Caco-2 (cell line): ENCODE measurements at regions not wholly inside any gene's neighbourhood (a gene's known extent, or its start where the extent isn't known, plus 50 kb on each side); places are given as distances from the start of the nearest gene placed in this dataset.

Source experiments
- BruUV-seq: library from RNA; stranded (reverse); fragments of 400-500 nt; replicated peaks from 2 replicates; lab custom pipeline; 2021; lab: Mats Ljungman, UMichigan
- CTCF ChIA-PET: fragments of 300-600 bp; sonication (Branson Sonifier 250); formaldehyde crosslinking; loops from one replicate; lab custom pipeline; 2022; ENCODE audit warnings: antibody characterized with exemption; lab: Charles Lee
- POLR2A ChIA-PET: fragments of 300-600 bp; sonication (Branson Sonifier 250); formaldehyde crosslinking; loops from one replicate; lab custom pipeline; 2022; ENCODE audit warnings: antibody characterized with exemption; lab: Charles Lee
- DNase-seq, 2 experiments: peaks; one replicate each; pipeline versions ENCODE4 v3.0.0 to v3.0.0-alpha.2; 2020 to 2022
- H3K27me3 ChIP-seq: replicated peaks from 2 replicates; pipeline ENCODE4 v1.6.0; 2011; ENCODE audit warnings: low read length; ENCODE audit not compliant: control insufficient read depth, insufficient read depth
- H3K36me3 ChIP-seq: 2 replicates; pipeline ENCODE4 v1.5.1; 2011; ENCODE audit warnings: low read length; ENCODE audit not compliant: control insufficient read depth, insufficient read depth
- H3K4me1 ChIP-seq: fragments of 250-450 bp; sonication (Bioruptor Pico); 2 replicates; pipeline ENCODE4 v1.5.1; 2020; ENCODE audit warnings: mild to moderate bottlenecking
- H3K4me3 ChIP-seq: 2 replicates; pipeline ENCODE4 v1.5.1; 2011; ENCODE audit warnings: low read depth, mild to moderate bottlenecking, control low read depth, low read length
- H3K9me3 ChIP-seq: fragments of 250-450 bp; sonication (Bioruptor Pico); 2 replicates; pipeline ENCODE4 v1.5.1; 2020; ENCODE audit warnings: mild to moderate bottlenecking, moderate library complexity
- H3K27ac Mint-ChIP-seq: one replicate; pipeline ENCODE4 v1.8.0; 2022; ENCODE audit warnings: mixed read lengths; ENCODE audit not compliant: unreplicated experiment
- H3K27me3 Mint-ChIP-seq: one replicate; pipeline ENCODE4 v1.8.0; 2022; ENCODE audit warnings: mixed read lengths; ENCODE audit not compliant: insufficient read depth, unreplicated experiment
- H3K36me3 Mint-ChIP-seq: one replicate; pipeline ENCODE4 v1.8.0; 2022; ENCODE audit warnings: mild to moderate bottlenecking, mixed read lengths; ENCODE audit not compliant: insufficient read depth, unreplicated experiment
- H3K4me1 Mint-ChIP-seq: one replicate; pipeline ENCODE4 v1.8.0; 2022; ENCODE audit warnings: low read depth, mixed read lengths; ENCODE audit not compliant: unreplicated experiment
- H3K4me3 Mint-ChIP-seq: one replicate; pipeline ENCODE4 v1.8.0; 2022; ENCODE audit warnings: mild to moderate bottlenecking, moderate library complexity, mixed read lengths; ENCODE audit not compliant: unreplicated experiment
- H3K9me3 Mint-ChIP-seq: one replicate; pipeline ENCODE4 v1.8.0; 2022; ENCODE audit warnings: mixed read lengths; ENCODE audit not compliant: unreplicated experiment
- CTCF ChIP-seq, 2 experiments: fragments of 200-600 bp in 1 of 2; IDR thresholded peaks; 1 replicate in 1 of 2; 2 replicates in 1 of 2; pipeline versions ENCODE4 v1.5.1 to v1.8.0; 2011 to 2022; ENCODE audit warnings: antibody characterized with exemption in 1 of 2, control low read depth in 1 of 2, inconsistent platforms in 1 of 2, low read depth in 1 of 2, low read length in 1 of 2, mild to moderate bottlenecking in 1 of 2, moderate library complexity in 1 of 2; ENCODE audit not compliant: insufficient read depth in 1 of 2, severe bottlenecking in 1 of 2, unreplicated experiment in 1 of 2
- intact Hi-C: fragments of 100-400 bp; cut with micrococcal nuclease; formaldehyde crosslinking; loops from one replicate; pipeline ENCODE4 v1.10.0; 2022; ENCODE audit not compliant: unreplicated experiment

- no TSS peak for BruUV-seq
- Histone ChIP-seq H3K36me3 (peaks cover under 1% of the 10 kb centered on the region), H3K9me3 (no peaks in the 10 kb centered on the region), H3K27me3 (no peaks in the 10 kb centered on the region), H3K4me3 (no peak overlapping the region), H3K4me1 (0 out of 2 replicates have a peak, but pooled peaks cover 10% of the 10 kb centered on the region)
- TF ChIP-seq CTCF (IDR thresholded peaks at IDR 0.05; ENCODE audit: insufficient read depth in 1 of 2, low read depth in 1 of 2, low read length in 1 of 2, severe bottlenecking in 1 of 2, unreplicated experiment in 1 of 2) = no peak
- no peak for DNase-seq
- H3K27me3 Mint-ChIP-seq = no peaks in the 10 kb centered on the region
- ChIA-PET CTCF (no interaction called here), POLR2A (no interaction called here)
- intact Hi-C loops = no loop called here
- H3K27ac Mint-ChIP-seq = peak overlapping the region; percentile 64
- no peak overlapping the region for H3K4me3 Mint-ChIP-seq
- no peaks in the 10 kb centered on the region for H3K9me3 Mint-ChIP-seq
- H3K36me3 Mint-ChIP-seq = peaks cover 58% of the 10 kb centered on the region
- H3K4me1 Mint-ChIP-seq = peaks cover 9% of the 10 kb centered on the region
These were observed 246.5 kb upstream of the TPM1 start for GRCh38 chr15:62795700-62796695.

GRCh38 chr15:62797171-62797570 lies 245.4 kb upstream of the TPM1 start:
- Mint-ChIP-seq H3K4me1 (peaks cover 9% of the 10 kb centered on the region), H3K27ac (peak overlapping the region; percentile 53), H3K9me3 (no peaks in the 10 kb centered on the region), H3K36me3 (peaks cover 66% of the 10 kb centered on the region), H3K4me3 (no peak overlapping the region), H3K27me3 (no peaks in the 10 kb centered on the region)
- DNase-seq = no peak
- no TSS peak for BruUV-seq
- intact Hi-C loops = no loop called here
- TF ChIP-seq CTCF (IDR thresholded peaks at IDR 0.05; ENCODE audit: insufficient read depth in 1 of 2, low read depth in 1 of 2, low read length in 1 of 2, severe bottlenecking in 1 of 2, unreplicated experiment in 1 of 2) = no peak
- Histone ChIP-seq H3K4me1 (0 out of 2 replicates have a peak, but pooled peaks cover 10% of the 10 kb centered on the region), H3K27me3 (no peaks in the 10 kb centered on the region), H3K9me3 (no peaks in the 10 kb centered on the region), H3K36me3 (peaks cover 1% of the 10 kb centered on the region), H3K4me3 (no peak overlapping the region)
- POLR2A ChIA-PET = no interaction called here
- CTCF ChIA-PET = no interaction called here

GRCh38 chr15:62798536-62798935 lies 244.0 kb upstream of the TPM1 start:
- ChIA-PET CTCF (interaction anchor here (0.7 kb wide), 1 partner anchor 8 kb away, joined by 3 read pairs; no protein-coding TSS in a partner anchor), POLR2A (no interaction called here)
- BruUV-seq = no TSS peak

More at GRCh38 chr15:62798536-62798935, 244.0 kb upstream of the TPM1 start:
- TF ChIP-seq CTCF (IDR thresholded peaks at IDR 0.05; ENCODE audit: insufficient read depth in 1 of 2, low read depth in 1 of 2, low read length in 1 of 2, severe bottlenecking in 1 of 2, unreplicated experiment in 1 of 2) = no peak
- H3K9me3 ChIP-seq = no peaks in the 10 kb centered on the region
- peaks cover 65% of the 10 kb centered on the region for H3K36me3 Mint-ChIP-seq
- H3K4me1 Mint-ChIP-seq = peaks cover 9% of the 10 kb centered on the region
- H3K27me3 ChIP-seq = no peaks in the 10 kb centered on the region
- peak in 1 of 2 experiments; percentile 52 for DNase-seq
- H3K4me1 ChIP-seq = 0 out of 2 replicates have a peak, but pooled peaks cover 10% of the 10 kb centered on the region
- no peaks in the 10 kb centered on the region for H3K9me3 Mint-ChIP-seq
- peaks cover 1% of the 10 kb centered on the region for H3K36me3 ChIP-seq
- H3K4me3 ChIP-seq = no peak overlapping the region
- intact Hi-C loops = no loop called here
- H3K27ac Mint-ChIP-seq = peak overlapping the region; percentile 53
- no peak overlapping the region for H3K4me3 Mint-ChIP-seq
- H3K27me3 Mint-ChIP-seq = no peaks in the 10 kb centered on the region
